ENCODE measurements at regions not wholly inside any gene's neighbourhood (a gene's known extent, or its start where the extent isn't known, plus 50 kb on each side); places are given as distances from the start of the nearest gene placed in this dataset.

- no peak for TF ChIP-seq CTCF (IDR thresholded peaks at IDR 0.05; ENCODE audit: unreplicated experiment)
- H3K4me1 Mint-ChIP-seq: no peaks in the 10 kb centered on the region
- H3K36me3 Mint-ChIP-seq: peaks cover 3% of the 10 kb centered on the region
- no peak overlapping the region for H3K4me3 Mint-ChIP-seq
- no peak overlapping the region for H3K27ac Mint-ChIP-seq
- H3K9me3 Mint-ChIP-seq: peaks cover 40% of the 10 kb centered on the region
- no peaks in the 10 kb centered on the region for H3K27me3 Mint-ChIP-seq (ENCODE audit: low read depth)
- no peak for DNase-seq (ENCODE audit: low spot score in 2 of 2, unreplicated experiment in 2 of 2)
These were observed 116.0 kb upstream of the VGLL2 start for GRCh38 chr6:117149324-117149723.

GRCh38 chr6:117156741-117157140, 108.6 kb upstream of the VGLL2 start:
- Mint-ChIP-seq H3K27ac (no peak overlapping the region), H3K9me3 (peaks cover 3% of the 10 kb centered on the region), H3K4me1 (no peaks in the 10 kb centered on the region), H3K27me3 (ENCODE audit: low read depth) (peaks cover 6% of the 10 kb centered on the region), H3K4me3 (no peak overlapping the region), H3K36me3 (no peaks in the 10 kb centered on the region)
- DNase-seq (ENCODE audit: low spot score in 2 of 2, unreplicated experiment in 2 of 2): no peak
- no peak for TF ChIP-seq CTCF (IDR thresholded peaks at IDR 0.05; ENCODE audit: unreplicated experiment)

- Mint-ChIP-seq H3K27me3 (ENCODE audit: low read depth) (peaks cover 10% of the 10 kb centered on the region), H3K27ac (no peak overlapping the region), H3K9me3 (no peaks in the 10 kb centered on the region), H3K4me3 (no peak overlapping the region), H3K4me1 (no peaks in the 10 kb centered on the region), H3K36me3 (no peaks in the 10 kb centered on the region)
- TF ChIP-seq CTCF (IDR thresholded peaks at IDR 0.05; ENCODE audit: unreplicated experiment): no peak
- DNase-seq (ENCODE audit: low spot score in 2 of 2, unreplicated experiment in 2 of 2): no peak
These were observed 107.9 kb upstream of the VGLL2 start for GRCh38 chr6:117157448-117157847.

- Mint-ChIP-seq H3K4me1 (peaks cover 14% of the 10 kb centered on the region), H3K27me3 (ENCODE audit: low read depth) (peaks cover 4% of the 10 kb centered on the region)
These were observed 99.4 kb upstream of the VGLL2 start for GRCh38 chr6:117165911-117166499.

GRCh38 chr6:117167520-117168271, 97.7 kb upstream of the VGLL2 start:
- no peaks in the 10 kb centered on the region for H3K36me3 Mint-ChIP-seq
- H3K4me1 Mint-ChIP-seq: peaks cover 14% of the 10 kb centered on the region
- peaks cover 12% of the 10 kb centered on the region for H3K9me3 Mint-ChIP-seq
- no peaks in the 10 kb centered on the region for H3K27me3 Mint-ChIP-seq (ENCODE audit: low read depth)
- H3K27ac Mint-ChIP-seq: no peak overlapping the region
- no peak for TF ChIP-seq CTCF (IDR thresholded peaks at IDR 0.05; ENCODE audit: unreplicated experiment)
- no peak for DNase-seq (ENCODE audit: low spot score in 2 of 2, unreplicated experiment in 2 of 2)
- no peak overlapping the region for H3K4me3 Mint-ChIP-seq

More at GRCh38 chr6:117165911-117166499, 99.4 kb upstream of the VGLL2 start:
- Mint-ChIP-seq H3K27ac (no peak overlapping the region), H3K9me3 (no peaks in the 10 kb centered on the region), H3K36me3 (no peaks in the 10 kb centered on the region), H3K4me3 (no peak overlapping the region)
- no peak for DNase-seq (ENCODE audit: low spot score in 2 of 2, unreplicated experiment in 2 of 2)
- TF ChIP-seq CTCF (IDR thresholded peaks at IDR 0.05; ENCODE audit: unreplicated experiment): no peak
